ENCODE measurements at regions not wholly inside any gene's neighbourhood (a gene's known extent, or its start where the extent isn't known, plus 50 kb on each side); places are given as distances from the start of the nearest gene placed in this dataset.

GRCh38 chr4:45692131-45692735, 431.6 kb downstream of the GABRG1 start:
- no peak overlapping the region for H3K4me2 ChIP-seq (ENCODE audit: low read depth, low read length)
- H3K23ac ChIP-seq (ENCODE audit: low read depth, low read length) = no peak overlapping the region
- H2BK15ac ChIP-seq (ENCODE audit: low read depth, low read length) = no peak overlapping the region
- no peak overlapping the region for H2BK120ac ChIP-seq (ENCODE audit: low read depth, low read length)
- intact Hi-C loops (cut with micrococcal nuclease) = no loop called here
- no peaks in the 10 kb centered on the region for H3K79me1 ChIP-seq (ENCODE audit: low read depth in 1 of 2, low read length in 2 of 2)
- no peak for ATAC-seq (ENCODE audit: low read depth)
- H2BK5ac ChIP-seq (ENCODE audit: low read depth, low read length, poor library complexity, severe bottlenecking) = no peak overlapping the region
- in situ Hi-C loops (cut with MboI; ENCODE audit: low sequenced_read_pairs) = no loop called here
- H3K27me3 ChIP-seq (ENCODE audit: control insufficient read depth, insufficient read depth, low read length) = no peaks in the 10 kb centered on the region
- no peak overlapping the region for H4K8ac ChIP-seq (ENCODE audit: low read depth in 2 of 2, low read length in 2 of 2)
- no peak overlapping the region for H3K56ac ChIP-seq (ENCODE audit: extremely low read depth, insufficient read depth, low read length)
- H3K18ac ChIP-seq (ENCODE audit: low read depth, low read length) = no peak overlapping the region
- H3K9me3 ChIP-seq (ENCODE audit: control insufficient read depth, insufficient read depth, low read length) = peaks cover 5% of the 10 kb centered on the region; the same call in 1 of the 2 replicates
- no peaks in the 10 kb centered on the region for H3K9me1 ChIP-seq (ENCODE audit: insufficient read depth, low read length)
- H2BK20ac ChIP-seq (ENCODE audit: low read depth, low read length) = no peak overlapping the region
- H3K4ac ChIP-seq (ENCODE audit: low read depth, low read length) = no peak overlapping the region
- no peak overlapping the region for H3K9ac ChIP-seq (ENCODE audit: low read depth, low read length)
- no peaks in the 10 kb centered on the region for H4K20me1 ChIP-seq (ENCODE audit: insufficient read depth, low read length)
- no peak overlapping the region for H2AK9ac ChIP-seq (replicated peaks; ENCODE audit: low read depth, low read length, poor library complexity)
- no peaks in the 10 kb centered on the region for H3K4me1 ChIP-seq (ENCODE audit: control insufficient read depth, insufficient read depth, low read length)
- H3K27ac ChIP-seq (ENCODE audit: insufficient read depth, low read length) = no peak overlapping the region
- BruUV-seq (replicated peaks) = no TSS peak
- no peak overlapping the region for H2AFZ ChIP-seq (replicated peaks; ENCODE audit: low read length, poor library complexity)
- TF ChIP-seq MAZ (IDR thresholded peaks at IDR 0.05; ENCODE audit: borderline replicate concordance, low read depth, low read length) (no peak), CHD1 (IDR thresholded peaks at IDR 0.05; ENCODE audit: low read depth, low read length) (no peak), FOS (IDR thresholded peaks at IDR 0.05; ENCODE audit: low read depth, low read length) (no peak), BHLHE40 (IDR thresholded peaks at IDR 0.05; ENCODE audit: low read depth, low read length) (no peak), ELK1 (IDR thresholded peaks at IDR 0.05; ENCODE audit: borderline replicate concordance, low read depth, low read length) (no peak), RAD21 (IDR thresholded peaks at IDR 0.05; ENCODE audit: low read length) (no peak), USF2 (IDR thresholded peaks at IDR 0.05; ENCODE audit: low read depth, low read length) (no peak), CTCF (conservative IDR thresholded peaks at IDR 0.05; ENCODE audit: low read depth, low read length) (no peak)
- no peak overlapping the region for H3K14ac ChIP-seq (replicated peaks; ENCODE audit: low read depth, low read length)
- 50% methylated on average over 1 of the region's 4 CpGs; no CpG with 5 or more reads in 1 of the 2 experiments for WGBS, 2 experiments (ENCODE audit: extremely low coverage in 2 of 2, insufficient read length in 1 of 2)
- POLR2A ChIA-PET (ENCODE audit: unreplicated experiment) = no interaction called here
- CTCF ChIA-PET = no interaction called here
- H3K36me3 ChIP-seq (ENCODE audit: control insufficient read depth, insufficient read depth, low read length) = no peaks in the 10 kb centered on the region
- no peak overlapping the region for H4K5ac ChIP-seq (ENCODE audit: low read depth, low read length)
- no peak for DNase-seq
- no peak overlapping the region for H2AK5ac ChIP-seq (ENCODE audit: low read depth, low read length)
- dilution Hi-C loops (cut with HindIII; ENCODE audit: low sequenced_read_pairs, unreplicated experiment) = no loop called here
- H3K4me3 ChIP-seq (ENCODE audit: insufficient read depth, low read depth, low read length) = no peak overlapping the region
- no peak overlapping the region for H4K91ac ChIP-seq (ENCODE audit: insufficient read depth, low read depth, low read length)

Measured in IMR-90 (cell line).